ENCODE measurements at regions not wholly inside any gene's neighbourhood (a gene's known extent, or its start where the extent isn't known, plus 50 kb on each side); places are given as distances from the start of the nearest gene placed in this dataset.
"Not testable (repeated sequence)": the region's sequence is repeated elsewhere in the genome, so short reads cannot be mapped to it uniquely, and the experiment has no call there.

DNA sequence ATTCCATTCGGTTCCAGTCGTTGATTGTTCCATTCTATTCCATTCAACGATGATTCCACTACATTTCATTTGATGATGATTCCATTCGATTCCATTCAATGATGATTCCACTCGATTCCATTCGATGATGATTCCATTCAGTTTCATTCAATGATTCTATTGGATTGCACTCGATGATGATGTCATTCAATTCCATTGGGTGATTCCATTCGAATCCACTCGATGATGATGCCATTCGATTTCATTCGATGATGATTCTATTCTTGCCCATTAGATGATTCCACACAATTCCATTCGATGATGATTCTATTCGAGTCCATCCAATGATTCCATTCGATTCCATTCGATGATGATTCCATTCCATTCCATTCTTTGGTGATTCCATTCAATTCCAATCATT is 1283.7 kb downstream of the TP53TG3F start:
- no peak for DNase-seq (ENCODE audit: low spot score)
- intact Hi-C loops (cut with DNase I): no loop called here

DNA sequence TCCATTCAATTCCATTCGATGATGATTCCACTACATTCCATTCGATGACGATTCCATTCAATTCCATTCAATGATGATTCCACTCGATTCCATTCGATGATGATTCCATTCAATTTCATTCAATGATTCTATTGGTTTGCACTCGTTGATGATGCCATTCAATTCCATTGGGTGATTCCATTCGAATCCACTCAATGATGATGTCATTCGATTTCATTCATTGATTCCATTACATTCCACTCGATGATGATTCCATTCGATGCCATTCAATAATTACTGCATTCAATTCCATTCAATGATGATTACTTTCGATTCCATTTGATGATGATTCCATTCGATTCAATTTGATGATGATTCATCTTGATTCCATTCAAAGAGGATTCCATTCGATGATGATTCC is 1299.4 kb downstream of the TP53TG3F start:
- DNase-seq (ENCODE audit: low spot score): no peak
- intact Hi-C loops (cut with DNase I): no loop called here

DNA sequence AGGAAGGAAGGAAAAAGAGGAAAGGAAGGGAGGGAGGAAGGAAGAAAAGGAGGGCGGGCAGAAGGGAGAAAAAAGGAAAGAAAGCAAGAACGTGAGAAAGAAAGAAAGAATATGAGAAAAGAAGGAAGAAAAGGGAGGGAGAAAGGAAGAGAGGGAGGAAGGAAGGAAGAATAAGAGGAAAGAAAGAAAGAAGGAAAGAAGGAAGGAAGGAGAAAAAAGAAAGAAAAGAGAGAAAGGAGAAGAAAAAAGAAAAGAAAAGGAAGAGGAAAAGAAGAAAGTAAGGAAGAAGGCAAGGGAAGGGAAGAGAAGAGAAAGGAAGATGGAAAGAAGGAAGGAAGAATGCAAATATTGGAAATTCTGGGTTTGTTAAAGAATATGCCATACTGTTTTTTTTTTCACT is 1332.4 kb downstream of the TP53TG3F start:
- intact Hi-C loops (cut with DNase I); DNase-seq (ENCODE audit: low spot score): not testable (repeated sequence)

DNA sequence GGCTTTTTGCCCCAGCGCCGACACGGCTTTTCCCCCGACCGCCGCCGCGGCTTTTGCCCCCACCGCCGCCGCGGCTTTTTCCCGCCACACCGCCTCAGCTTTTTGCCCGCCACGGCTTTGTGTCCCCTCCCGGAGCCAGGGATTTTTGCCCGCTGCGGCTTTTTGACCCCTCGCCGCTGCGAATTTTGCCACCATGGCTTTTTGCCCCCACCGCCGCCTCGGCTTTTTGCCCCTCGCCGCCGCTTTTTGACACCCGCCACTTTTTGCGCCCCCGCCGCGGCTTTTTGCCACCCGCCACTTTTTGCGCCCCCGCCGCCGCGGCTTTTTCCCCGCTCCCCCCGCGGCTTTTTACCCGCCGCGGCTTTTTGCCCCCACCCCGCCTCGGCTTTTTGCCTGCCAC is 1342.5 kb downstream of the TP53TG3F start:
- peak; percentile 62 for DNase-seq (ENCODE audit: low spot score)
- intact Hi-C loops (cut with DNase I): no loop called here

DNA sequence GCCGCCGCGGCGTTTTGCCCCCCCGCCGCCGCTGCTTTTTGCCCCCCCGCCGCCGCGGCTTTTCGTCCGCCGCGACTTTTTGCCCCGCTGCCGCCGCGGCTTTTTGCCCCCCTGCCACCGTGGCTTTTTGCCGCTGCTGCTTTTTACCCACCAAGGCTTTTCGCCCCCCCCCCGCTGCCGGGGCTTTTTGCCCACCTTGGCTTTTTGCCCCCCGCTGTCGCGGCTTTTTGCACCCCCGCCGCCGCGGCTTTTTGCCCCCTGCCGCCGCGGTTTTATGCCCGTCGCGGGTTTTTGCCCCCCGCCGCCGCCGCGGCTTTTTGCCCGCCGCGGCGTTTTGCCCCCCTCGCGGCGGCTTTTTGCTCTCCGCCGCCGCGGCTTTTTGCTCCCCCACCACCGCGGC is 1343.0 kb downstream of the TP53TG3F start:
- DNase-seq (ENCODE audit: low spot score): no peak
- intact Hi-C loops (cut with DNase I): no loop called here

DNA sequence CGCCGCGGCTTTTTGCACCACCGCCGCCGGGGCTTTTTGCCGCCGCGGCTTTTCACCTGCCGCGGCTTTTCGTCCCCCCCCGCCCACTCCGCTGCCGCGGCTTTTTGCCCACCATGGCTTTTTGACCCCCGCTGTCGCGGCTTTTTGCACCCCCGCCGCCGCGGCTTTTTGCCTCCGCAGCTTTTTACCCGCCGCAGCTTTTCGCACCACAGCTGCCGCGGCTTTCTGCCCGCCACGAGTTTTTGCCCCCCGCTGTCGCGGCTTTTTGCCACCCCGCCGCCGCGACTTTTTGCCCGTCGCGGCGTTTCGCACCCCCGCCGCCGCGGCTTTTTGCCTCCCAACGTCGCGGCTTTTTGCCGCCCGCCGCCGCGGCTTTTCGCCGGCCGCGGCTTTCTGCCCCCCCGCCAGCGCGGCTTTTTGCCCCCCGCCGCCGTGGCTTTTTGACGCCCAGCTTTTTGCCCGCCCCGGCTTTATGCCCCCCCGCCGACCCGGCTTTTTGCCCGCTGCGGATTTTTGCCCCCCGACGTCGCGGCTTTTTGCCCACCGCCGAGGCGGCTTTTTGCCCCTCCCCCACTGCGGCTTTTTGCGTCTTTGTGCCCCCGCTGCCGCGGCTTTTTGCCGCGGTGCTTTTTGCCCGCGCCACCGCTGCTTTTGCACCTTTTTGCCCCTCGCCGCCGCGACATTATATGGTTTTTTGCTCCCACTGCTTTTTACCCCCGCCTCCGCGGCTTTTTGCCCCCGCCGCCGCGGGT is 1343.6 kb downstream of the TP53TG3F start:
- intact Hi-C loops (cut with DNase I): no loop called here
- peak; percentile 74 for DNase-seq (ENCODE audit: low spot score)

DNA sequence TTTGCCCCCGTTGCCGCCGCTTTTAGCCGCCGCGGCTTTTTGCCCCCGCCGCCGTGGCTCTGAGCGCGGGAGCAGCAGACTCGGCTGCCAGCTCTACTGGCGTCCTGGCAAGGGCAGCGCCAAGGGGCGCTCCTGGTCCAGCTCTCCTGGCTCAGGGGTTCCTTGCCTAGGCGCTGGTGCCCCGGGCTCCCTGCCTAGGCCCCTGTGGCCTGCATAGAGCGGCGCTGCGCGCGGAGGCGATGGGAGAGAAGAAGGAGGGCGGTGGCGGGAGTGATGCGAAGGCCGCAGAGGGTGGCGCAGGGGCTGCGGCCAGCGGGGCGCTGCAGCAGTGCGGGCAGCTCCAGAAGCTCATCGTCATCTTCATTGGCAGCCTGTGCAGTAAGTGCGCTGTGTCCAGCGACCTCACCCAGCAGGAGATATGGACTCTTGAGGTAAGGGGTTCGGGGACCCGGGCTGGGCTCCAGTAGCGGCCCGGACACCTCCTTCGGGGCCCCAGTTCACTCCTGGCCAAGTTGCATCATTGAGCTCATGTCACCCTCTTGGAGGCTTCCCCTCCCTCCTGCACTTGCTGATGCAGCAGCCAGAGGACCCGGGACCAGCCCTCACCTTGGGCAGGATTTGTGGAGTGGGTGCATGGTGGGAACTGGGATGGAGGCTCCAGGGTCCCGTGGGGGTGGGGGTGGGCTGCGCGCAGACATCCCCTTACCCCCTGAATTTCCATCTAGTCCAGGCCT is 1344.4 kb downstream of the TP53TG3F start:
- peak; percentile 83 for DNase-seq (ENCODE audit: low spot score)
- intact Hi-C loops (cut with DNase I): no loop called here

DNA sequence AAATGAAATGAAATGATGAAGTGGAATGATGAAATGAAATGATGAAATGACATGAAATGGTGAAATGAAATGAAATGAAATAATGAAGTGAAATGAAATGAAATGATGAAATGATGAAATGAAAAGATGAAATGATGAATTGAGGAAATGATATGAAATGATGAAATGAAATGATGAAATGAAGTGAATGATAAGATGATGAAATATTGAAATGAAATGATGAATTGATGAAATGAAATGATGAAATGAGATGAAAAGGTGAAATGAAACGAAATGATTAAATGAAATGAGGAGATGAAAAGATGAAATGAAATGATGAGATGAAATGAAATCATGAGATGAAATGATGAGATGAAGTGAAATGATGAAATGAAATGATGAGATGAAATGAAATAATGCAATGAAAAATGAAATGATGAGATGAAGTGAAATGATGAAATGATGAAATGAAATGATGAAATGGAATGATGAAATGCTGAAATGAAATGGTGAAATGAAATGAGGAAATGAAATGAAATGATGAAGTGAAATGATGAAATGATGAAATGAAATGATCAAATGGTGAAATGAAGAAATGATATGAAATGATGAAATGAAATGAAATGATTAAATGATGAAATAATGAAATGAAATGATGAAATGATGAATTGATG is 1347.7 kb downstream of the TP53TG3F start:
- DNase-seq (ENCODE audit: low spot score); intact Hi-C loops (cut with DNase I): not testable (repeated sequence)

DNA sequence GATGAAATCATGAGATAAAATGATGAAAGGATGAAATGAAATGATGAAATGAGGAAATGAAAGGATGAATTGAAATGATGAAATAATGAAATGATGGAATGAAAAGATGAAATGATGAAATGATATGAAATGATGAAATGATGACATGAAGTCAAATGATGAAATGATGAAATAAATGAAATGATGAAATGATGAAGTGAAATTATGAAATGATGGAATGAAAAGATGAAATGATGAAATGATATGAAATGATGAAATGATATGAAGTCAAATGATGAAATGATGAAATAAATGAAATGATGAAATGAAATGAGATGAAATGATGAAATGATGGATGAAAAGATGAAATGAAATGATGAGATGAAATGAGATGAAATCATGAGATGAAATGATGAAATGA is 1348.4 kb downstream of the TP53TG3F start:
- DNase-seq (ENCODE audit: low spot score); intact Hi-C loops (cut with DNase I): not testable (repeated sequence)

DNA sequence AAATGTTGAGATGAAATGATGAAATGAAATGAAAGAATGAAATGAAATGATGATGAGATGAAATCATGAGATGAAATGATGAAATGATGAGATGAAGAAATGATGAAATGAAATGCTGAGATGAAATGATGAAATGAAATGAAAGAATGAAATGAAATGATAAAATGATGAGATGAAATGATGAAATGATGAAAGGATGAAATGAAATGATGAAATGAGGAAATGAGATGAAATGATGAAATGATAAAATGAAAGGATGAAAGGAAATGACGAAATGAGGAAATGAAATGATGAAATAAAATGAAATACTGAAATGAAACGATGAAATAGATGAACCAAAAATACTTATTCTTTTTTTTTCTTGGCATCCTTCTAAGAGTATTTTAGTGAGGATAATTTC is 1349.1 kb downstream of the TP53TG3F start:
- DNase-seq (ENCODE audit: low spot score); intact Hi-C loops (cut with DNase I): not testable (repeated sequence)

All from posterior vena cava (tissue), 2 donors.